Activated T-cell treated with anti-CD3 and anti-CD28 coated beads for 24 hours (primary cell): ENCODE measurements at regions not wholly inside any gene's neighbourhood (a gene's known extent, or its start where the extent isn't known, plus 50 kb on each side); places are given as distances from the start of the nearest gene placed in this dataset.

ENCODE experiments used
- DNase-seq: peaks from one replicate; pipeline ENCODE4 v3.0.0-alpha.2; 2020; ENCODE audit warnings: low read depth

DNA sequence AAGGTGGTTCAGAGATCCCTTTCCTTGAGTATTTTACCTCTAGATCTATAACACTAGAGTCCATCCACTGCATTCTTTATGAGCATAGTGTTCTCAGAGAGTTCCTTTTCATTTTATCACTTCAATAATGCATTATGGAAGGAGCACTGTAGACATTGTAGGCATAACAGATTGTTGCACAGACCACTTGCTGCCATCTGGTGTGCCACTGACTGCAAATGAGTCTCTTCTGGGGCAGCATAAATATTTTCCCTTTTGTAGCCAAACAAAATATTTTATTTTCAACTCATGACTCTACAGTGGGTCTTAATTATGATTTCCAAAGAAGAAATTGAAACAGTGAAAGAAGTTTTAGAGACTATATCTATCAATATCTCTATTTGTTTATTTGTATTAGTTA lies 290.4 kb downstream of the OLFM3 start:
- no peak for DNase-seq

GRCh38 chr1:101709721-101710120 lies 287.0 kb downstream of the OLFM3 start:
- DNase-seq: no peak

DNA sequence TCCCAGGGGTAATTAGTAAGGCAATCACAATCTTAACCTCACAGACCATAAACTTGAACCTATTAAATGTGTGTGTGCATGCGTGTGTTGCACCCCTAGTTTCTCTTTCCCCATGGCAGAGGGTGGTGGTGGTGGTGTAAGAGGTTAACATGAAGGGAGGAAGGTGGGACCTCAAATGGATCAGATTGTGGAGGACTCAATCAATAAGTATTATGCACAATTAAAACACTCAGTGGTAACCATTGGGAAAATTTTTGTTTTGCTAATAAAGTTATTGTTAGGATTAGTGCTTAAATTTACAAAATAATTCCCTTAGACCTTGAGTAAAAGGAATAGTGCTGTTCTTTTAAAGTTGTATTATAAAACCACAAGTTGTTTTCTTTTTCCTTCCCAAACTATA lies 283.0 kb downstream of the OLFM3 start:
- no peak for DNase-seq

- no peak for DNase-seq
Observed at GRCh38 chr1:101723415-101723814, 273.3 kb downstream of the OLFM3 start.

GRCh38 chr1:101728029-101728428 lies 268.7 kb downstream of the OLFM3 start:
- no peak for DNase-seq

- DNase-seq: no peak
Observed at GRCh38 chr1:101730559-101730958, 266.2 kb downstream of the OLFM3 start.

- no peak for DNase-seq
Observed at GRCh38 chr1:101732261-101732660, 264.5 kb downstream of the OLFM3 start.

GRCh38 chr1:101733340-101733739 lies 263.4 kb downstream of the OLFM3 start:
- no peak for DNase-seq

DNA sequence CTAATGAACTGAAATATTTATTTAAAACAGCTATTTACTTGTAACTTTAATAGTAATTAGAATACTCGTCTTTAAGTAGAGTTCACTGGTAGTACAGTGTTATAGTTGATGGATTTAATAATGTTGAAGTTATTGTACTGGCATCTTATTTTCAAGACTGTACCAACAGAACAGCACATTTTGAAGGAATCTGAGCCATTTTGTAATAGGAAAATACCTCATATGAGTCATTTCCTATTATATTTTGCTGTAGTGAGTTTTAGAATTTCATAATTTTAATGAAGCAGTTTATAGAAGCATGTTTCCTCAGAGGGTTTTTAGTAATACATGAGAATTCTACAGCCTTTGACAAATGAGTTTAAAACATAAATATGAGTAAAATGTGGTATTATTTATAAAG lies 258.3 kb downstream of the OLFM3 start:
- DNase-seq: no peak

DNA sequence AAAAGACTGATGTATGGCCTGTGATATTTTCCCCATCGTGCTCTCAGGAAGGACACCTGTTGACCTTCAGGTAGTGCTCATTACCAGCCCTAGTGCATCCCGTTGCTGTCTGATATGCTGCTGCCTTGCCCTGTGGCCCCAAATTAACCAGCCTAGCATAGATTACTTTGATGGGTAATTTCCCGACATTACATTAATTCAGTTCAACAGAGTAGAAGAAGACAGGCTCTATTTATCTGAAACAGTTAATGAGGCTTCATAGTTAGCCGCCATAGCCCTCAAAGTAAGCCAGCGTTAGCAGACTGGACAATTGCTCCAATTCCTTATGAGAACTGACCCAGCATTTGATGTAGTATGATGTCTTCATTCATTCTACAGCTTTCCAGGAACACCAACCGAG lies 257.6 kb downstream of the OLFM3 start:
- no peak for DNase-seq

DNA sequence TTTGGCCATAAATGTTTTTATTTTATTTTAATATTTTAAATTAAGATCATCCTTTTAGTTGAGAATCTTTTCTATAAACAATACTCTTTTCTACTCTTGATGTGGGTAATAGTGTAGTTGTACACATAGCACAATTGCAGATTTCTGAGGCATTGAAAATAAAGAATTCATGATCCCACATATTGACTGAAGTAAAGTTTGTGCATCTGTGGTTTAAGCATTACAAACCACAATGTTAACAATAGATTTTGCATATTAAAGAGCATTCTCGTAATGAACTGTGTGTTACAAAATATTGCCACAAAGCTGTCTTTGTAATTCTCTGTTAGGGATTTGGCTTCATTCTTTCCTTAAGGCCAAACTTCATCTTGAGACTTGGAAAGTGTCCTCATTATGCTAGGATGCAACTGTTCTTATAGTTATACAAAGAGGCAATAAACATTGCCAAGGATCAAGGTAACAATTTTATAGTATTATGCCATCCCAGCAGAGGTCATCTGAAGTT lies 256.8 kb downstream of the OLFM3 start:
- DNase-seq: no peak

DNA sequence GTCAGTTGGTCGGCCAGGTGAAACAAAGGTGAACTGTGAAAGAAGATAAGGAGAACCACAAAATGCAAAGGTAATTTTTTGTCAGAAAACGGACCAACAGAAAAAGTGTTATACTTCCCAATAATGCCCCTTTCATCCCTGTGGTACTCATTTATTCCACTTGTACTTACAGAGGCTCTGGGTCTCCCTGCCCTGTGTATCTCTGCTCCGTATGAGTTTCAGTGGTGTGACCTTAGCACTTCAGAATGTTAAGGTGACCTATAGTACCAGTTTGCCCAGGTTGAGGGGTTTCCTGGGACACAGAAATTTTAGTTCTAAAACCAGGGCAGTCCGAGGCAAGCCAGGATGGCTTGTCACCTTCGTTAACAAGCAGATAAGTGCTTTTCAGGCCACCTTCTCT lies 254.8 kb downstream of the OLFM3 start:
- no peak for DNase-seq

DNA sequence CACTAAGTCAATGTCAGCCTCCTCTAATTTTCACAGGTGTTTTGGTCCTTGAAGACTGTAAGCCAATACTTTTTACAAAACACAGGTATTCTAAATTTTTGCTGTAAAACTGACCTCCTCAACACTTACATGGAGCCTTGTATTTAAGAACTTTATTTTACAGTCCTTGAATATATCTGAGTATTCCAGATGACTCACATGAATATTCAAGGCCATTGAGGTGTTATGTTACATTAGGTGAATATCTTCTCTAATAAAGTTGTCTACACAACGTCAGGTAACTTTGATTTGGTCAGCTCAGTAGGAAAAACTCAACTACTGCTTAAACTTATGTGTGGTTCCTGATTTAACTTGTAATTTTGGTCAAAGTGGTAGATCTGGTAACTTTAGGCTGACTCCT lies 254.2 kb downstream of the OLFM3 start:
- DNase-seq: no peak

GRCh38 chr1:101745551-101746270 lies 251.0 kb downstream of the OLFM3 start:
- no peak for DNase-seq

DNA sequence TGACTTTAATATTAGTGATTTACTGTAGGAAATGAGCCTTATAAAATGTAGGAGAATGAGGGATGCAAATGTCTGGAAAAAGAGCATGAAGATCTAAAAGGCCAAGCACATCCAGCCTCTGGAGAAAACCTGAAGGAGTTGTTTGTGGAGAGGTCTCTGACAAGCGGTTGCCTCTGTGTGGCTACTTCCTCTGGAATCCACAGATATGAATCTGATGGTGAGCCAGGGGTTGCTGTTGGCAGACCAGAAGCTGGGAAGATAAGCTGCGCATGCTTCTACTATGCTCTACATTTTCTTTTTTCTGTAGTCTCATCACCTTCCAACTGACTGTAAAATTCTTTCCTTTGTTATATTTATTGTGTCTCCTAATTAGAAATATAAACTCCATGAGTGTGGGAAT lies 248.6 kb downstream of the OLFM3 start:
- no peak for DNase-seq
